GM10847 (cell line): ENCODE measurements at regions not wholly inside any gene's neighbourhood (a gene's known extent, or its start where the extent isn't known, plus 50 kb on each side); places are given as distances from the start of the nearest gene placed in this dataset.

Experiments used
- POLR2A ChIP-seq: IDR thresholded peaks from 2 replicates; pipeline ENCODE4 v1.6.1; 2011; ENCODE audit not compliant: insufficient read length; ENCODE audit errors: extremely low read depth

DNA sequence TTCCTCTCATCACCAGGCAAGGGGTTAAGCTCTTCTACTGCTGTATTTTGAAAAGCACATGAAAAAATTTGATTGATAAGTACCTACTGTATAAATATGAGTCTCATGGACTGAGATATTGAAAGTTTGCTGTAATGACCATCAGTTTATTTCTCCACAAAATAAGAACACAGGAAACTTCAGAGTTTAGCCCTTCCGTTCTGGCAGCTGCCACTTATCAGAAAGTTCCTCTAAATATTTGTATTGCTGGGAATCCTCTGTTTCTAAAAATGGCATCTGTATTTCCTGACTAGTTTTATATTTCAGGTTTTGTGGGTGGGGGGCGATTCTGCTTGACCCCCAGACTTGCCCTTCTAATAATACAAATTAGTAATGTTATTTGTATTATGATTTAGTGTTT, 92.0 kb downstream of the LYZL2 start:
- TF ChIP-seq POLR2A = no peak

GRCh38 chr10:30536578-30536977, 93.0 kb downstream of the LYZL2 start:
- TF ChIP-seq POLR2A = no peak

GRCh38 chr10:30535677-30536076, 93.9 kb downstream of the LYZL2 start:
- no peak for TF ChIP-seq POLR2A

- no peak for TF ChIP-seq POLR2A
These were observed 94.9 kb downstream of the LYZL2 start for GRCh38 chr10:30534465-30535144.

DNA sequence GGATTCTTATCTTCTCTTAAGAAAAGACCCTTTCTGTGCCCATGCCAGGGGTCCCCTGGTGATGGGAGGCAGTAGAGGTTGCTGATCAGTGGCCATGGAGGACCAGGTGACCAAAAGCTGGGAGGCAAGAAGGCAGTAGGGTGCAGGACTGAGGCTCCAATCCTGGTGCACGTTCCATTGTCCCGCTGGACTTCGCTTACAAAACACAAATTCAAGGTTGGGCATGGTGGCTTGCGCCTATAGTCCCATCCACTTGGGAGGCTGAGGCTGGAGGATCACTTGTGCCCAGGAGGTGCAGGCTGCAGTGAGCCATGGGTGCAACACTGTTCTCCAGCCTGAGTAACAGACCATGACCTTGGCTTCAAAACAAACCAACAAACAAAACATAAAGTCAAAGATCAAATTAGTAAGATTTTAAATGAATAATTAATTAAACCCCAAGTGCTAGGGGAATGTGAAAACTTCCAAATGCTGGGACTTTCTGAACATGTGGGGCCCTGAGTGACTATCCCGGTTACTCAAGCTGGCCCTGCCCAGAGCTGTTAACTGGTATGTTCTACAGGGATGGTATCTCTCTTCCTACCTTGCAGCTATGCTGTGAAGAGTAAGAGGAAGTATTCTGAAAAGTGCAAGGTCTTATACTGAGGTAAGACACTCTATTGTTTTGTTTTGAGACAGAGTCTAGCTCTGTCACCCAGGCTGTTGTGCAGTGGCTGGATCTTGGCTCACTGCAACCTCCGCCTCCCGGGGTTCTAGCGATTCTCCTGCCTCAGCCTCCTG, 97.6 kb downstream of the LYZL2 start:
- no peak for TF ChIP-seq POLR2A

- TF ChIP-seq POLR2A = peak; percentile 48
These were observed 95.5 kb downstream of the MAP3K8 start for GRCh38 chr10:30529373-30529998.

DNA sequence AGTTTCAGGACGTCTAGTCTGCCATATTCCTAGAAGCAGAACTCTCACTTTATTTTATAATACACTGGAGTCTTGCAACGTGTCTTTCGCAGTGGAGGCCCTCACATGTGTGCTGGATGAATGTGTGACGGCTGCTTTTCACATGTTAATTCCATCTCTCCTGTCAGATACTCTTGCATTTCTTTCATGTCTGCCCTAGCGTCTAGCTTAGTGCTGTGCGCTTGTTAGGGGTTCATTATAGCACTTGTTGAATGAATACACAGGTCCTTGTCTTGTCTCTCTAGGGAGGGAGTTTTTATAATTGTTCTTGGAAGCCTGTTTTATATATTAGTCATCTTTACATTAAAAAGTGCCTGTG, 94.4 kb downstream of the MAP3K8 start:
- TF ChIP-seq POLR2A = no peak

DNA sequence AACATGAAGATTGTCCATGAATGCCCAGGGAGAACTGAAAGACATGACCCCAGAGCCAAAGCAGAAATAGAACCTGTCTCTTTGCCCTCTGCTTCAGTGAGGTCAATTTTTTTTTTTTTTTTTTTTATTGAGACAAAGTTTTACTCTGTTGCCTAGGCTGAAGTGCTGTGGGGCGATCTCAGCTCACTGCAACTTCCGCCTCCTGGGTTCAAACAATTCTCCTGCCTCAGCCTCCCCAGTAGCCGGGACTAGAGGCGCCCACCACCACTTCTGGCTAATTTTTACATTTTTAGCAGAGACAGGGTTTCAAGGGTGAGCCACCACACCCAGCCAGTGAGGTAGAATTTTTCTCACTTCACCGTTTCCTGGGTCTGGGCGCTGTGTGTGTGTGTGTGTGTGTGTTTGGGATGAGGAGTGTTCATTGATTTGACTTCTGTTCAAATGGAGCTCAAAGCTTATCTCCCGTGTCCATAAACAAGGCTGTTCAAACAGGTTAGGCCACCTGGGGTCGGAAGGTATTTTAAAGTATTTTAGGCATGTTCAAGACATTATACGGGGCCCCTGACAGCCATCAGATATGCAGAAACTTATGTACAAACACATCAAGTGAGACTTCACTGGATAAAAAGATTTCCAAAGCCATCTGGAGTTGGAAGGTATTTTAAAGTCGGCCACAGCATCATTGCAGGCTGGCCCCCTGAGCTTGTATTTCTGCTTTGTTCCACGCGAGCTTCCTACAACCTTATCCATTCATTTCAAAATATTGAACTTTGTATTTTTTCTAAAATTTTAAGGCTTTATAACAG, 93.8 kb downstream of the MAP3K8 start:
- no peak for TF ChIP-seq POLR2A

DNA sequence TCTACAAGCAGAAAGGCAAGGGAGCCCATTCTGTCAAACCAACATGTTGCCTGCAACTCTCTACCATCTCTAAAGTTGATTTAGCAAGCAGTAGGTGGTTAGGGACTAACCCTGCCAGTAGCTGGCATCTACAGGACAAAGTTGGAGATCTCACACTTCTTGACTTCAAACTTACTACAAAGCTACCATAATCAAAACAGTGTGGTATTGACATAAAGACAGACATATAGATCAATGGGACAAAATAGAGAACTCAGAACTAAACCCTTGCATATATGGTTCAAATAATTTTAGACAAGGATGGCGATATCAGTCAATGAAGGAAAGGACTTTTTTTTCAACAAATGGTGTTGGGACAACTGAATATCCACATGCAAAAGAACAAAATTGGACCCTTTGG, 84.9 kb downstream of the MAP3K8 start:
- no peak for TF ChIP-seq POLR2A
